GM12872 (cell line): ENCODE measurements at regions not wholly inside any gene's neighbourhood (a gene's known extent, or its start where the extent isn't known, plus 50 kb on each side); places are given as distances from the start of the nearest gene placed in this dataset.

Experiments used
- TF ChIP-seq, protein P1 (sequence below): IDR thresholded peaks from 3 replicates; pipeline ENCODE4 v1.5.1; 2011; ENCODE audit warnings: low read depth, mild to moderate bottlenecking, low read length, moderate library complexity; ENCODE audit not compliant: insufficient read depth

DNA sequence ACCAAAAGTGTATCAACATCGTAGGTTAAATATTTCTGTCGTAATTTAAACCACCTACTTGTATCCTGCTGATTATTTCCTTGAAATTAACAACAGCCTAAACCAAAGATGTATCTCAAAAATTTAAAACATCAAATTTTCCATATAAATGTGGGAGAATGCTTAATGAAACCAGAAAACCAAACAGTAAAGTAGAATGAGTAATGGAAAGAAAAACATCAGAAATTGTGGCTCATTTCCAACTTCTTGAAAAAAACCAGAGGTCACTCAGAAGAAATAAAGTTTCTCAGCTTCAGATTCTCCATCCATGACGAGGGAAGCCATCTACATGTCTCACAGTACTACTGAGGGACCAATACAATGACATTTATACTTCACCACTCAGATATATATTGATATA lies 296.5 kb downstream of the NOL4 start:
- TF ChIP-seq, protein P1, sequence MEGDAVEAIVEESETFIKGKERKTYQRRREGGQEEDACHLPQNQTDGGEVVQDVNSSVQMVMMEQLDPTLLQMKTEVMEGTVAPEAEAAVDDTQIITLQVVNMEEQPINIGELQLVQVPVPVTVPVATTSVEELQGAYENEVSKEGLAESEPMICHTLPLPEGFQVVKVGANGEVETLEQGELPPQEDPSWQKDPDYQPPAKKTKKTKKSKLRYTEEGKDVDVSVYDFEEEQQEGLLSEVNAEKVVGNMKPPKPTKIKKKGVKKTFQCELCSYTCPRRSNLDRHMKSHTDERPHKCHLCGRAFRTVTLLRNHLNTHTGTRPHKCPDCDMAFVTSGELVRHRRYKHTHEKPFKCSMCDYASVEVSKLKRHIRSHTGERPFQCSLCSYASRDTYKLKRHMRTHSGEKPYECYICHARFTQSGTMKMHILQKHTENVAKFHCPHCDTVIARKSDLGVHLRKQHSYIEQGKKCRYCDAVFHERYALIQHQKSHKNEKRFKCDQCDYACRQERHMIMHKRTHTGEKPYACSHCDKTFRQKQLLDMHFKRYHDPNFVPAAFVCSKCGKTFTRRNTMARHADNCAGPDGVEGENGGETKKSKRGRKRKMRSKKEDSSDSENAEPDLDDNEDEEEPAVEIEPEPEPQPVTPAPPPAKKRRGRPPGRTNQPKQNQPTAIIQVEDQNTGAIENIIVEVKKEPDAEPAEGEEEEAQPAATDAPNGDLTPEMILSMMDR = no peak

DNA sequence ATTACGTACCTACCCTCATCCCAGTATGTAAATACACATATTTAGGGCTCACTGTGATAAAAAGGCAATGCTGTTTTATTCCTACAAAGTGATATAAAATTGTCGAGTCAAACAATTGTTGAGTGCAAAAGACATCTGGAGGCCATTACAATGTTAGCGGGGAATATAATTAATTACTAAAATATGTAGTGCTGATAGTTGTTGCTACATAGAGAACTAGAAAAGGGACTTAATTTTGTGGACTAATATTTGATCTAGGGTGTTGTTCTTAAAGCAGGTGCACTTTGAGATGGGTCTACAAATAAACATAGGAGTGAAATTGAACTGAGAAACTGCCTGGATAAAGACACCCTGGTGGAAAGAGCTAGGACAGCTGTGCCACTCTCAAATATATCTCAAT lies 300.1 kb downstream of the NOL4 start:
- TF ChIP-seq, protein P1 = no peak

DNA sequence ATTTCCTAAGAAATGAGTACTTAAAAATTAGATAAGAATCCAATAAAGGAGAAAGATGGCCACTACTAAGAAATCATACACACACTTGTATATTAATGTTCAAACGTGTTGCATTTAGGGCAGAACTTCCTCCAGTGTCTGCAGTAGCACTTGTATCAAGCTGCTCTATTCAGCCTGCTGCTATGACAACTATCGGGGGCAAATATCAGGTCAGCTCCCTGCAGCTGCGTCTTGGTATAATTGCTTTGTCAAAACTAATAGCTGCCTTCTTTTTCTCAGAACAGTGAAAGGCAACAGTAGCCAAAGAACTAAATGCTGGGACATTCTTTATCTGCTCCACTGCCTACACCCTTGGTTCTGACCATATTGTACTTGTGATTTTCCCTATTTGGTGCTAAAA lies 300.7 kb downstream of the NOL4 start:
- TF ChIP-seq, protein P1 = no peak

DNA sequence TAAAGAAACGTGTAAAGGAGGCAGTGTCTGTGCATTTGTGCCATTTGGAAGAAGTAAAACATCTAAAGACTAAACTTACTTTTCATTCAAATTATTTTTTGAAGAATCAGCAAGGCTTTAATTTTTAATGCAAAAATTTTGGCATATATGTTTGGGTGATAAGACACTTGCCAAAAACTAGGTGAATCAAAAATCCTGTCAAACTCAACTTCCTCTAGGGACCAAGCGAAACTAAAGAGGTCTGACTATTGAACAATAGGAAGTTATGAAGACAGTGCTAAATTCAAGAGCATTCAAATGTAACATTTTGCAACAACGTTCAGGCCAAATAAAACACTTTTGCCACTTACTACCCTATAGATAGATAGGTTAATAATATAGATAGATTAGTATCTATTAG lies 306.1 kb downstream of the NOL4 start:
- TF ChIP-seq, protein P1 = no peak

DNA sequence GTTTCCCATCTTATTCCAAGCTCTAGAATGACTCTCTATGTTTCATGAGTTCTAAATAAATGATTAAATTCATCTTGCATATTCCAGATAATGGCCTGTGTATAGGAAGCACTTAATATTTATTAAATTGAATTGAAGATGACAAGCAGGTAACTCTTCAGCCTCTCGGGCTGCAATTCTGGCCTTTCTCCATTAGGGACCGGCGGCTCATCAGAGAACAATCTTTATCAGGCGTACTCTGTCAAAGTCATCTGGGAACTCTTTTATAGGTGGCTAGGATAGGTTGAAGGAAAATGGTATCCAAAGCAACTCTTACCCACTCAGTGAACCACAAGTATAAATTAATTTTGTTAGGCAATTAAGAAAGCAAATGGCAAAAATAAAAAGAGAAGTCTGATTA lies 308.5 kb downstream of the NOL4 start:
- TF ChIP-seq, protein P1 = no peak

DNA sequence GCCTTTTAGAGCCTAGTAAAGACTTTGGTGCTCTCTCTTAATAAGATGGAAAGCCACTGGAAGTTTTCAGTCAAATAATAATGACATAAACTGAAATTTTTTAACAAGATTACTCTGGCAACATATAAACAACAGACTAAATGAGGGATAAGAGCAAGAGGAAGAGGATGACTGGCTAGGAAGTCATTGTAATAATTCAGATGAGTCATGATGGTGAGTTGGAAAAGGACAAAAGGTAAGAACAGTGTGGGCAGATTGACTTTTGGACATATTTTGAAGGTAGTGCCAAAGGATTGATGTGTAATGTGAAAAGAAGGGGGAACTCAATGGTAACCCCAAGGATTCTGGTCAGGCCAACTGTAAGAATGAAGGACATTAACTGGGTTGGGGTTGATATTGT lies 310.3 kb downstream of the NOL4 start:
- TF ChIP-seq, protein P1 = no peak

DNA sequence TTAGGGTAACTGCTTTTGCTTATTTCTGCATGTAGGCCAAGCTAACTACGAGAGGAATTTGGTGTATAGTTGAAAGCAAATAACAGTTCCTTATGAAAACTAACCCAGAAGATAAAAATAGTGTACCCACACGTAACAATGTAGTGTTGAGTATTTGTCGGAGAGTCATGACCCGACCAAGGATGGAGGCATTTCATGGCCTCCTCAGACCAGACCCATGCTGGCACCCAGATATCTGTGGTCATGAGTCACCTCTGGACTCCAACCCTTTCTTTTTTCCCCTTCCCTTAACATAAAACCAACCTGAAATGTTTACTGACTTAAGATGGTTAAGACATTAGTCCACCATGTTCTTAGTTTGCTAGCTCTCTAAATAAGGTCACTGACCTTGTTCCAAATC lies 318.7 kb downstream of the NOL4 start:
- TF ChIP-seq, protein P1 = no peak
